Activated CD8-positive, alpha-beta memory T cell treated with anti-CD3 and anti-CD28 coated beads for 4 hours (primary cell): ENCODE measurements at regions not wholly inside any gene's neighbourhood (a gene's known extent, or its start where the extent isn't known, plus 50 kb on each side); places are given as distances from the start of the nearest gene placed in this dataset.
"Not testable (repeated sequence)": the region's sequence is repeated elsewhere in the genome, so short reads cannot be mapped to it uniquely, and the experiment has no call there.

Source experiments
- DNase-seq, 2 donors: peaks; one replicate each; pipeline ENCODE4 v3.0.0-alpha.2; 2020; ENCODE audit warnings: low read depth in 2 of 2

DNA sequence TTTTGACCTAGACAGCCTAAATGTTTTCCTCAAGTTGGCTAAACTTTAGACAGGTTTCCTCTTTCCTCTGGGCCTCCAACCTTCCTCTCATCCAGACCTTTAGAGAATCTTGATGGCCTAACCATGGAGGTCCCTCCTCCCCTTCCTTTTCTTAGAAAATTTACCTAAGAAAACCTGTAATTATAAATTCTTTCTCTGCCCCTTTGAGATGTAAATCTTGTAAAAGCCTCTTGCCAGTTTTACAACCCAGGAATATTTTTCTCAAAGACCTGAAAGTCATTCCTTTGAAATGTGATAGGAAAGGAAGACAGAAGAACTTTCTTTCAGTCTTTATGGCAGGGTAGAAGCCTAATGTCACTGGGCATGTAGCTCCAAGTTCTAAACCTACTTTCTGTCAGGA is 1752.6 kb upstream of the C9orf72 start:
- DNase-seq, result no peak

DNA sequence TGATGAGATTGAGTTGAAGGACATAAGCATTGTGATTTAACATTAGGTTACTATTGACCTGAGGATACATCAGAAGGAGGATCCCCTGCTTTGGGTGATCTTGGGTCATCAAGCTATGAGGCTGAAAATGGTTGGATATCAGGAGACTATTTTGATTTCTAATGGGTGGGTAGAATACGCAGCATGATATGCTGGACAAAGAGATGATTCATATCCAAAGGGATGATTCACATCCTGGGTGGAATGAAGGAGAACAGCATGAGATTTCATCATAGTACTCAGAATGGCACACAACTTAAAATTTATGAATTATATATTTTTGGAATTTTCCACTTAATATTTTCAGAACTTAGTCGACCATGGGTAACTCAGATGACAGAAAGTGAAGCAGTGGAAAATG is 1759.5 kb upstream of the C9orf72 start:
- no peak for DNase-seq

DNA sequence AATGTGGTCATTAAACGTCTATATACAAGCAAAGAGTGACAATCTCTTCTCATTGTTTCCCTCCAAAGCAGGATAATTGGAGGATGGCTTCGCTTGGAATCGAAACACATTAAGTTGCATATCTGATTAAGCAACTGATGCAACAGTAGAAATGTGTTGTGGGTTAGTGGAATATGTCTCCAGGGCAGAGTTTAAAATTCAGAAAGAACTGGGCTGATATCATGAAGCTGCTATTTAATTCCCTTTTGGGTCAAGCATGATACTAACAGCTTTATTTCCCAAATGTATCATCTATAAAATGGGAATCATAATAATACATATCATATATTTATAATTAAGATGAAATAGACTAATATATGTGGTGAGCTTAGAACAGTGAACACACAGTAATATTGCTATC is 1763.0 kb upstream of the C9orf72 start:
- no peak for DNase-seq

DNA sequence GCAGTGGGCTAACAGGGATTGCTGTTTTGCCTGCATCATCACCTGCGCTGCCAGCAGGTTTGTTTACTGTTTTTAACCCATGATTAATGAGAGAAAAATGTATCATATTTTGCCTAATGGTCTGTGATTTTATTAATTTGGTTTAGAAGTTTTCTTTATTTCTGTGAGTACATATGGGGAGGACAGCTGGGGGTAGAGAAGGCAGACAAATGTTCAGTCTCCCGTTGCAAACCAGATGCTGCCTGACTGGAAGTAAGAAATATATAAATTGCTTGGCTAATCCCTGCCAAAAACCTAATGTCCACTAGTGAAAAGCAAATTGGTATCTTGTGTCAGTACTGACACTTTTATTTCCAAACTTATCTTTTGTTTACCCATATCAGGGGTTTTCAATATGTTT is 1766.1 kb upstream of the C9orf72 start:
- no peak for DNase-seq

DNA sequence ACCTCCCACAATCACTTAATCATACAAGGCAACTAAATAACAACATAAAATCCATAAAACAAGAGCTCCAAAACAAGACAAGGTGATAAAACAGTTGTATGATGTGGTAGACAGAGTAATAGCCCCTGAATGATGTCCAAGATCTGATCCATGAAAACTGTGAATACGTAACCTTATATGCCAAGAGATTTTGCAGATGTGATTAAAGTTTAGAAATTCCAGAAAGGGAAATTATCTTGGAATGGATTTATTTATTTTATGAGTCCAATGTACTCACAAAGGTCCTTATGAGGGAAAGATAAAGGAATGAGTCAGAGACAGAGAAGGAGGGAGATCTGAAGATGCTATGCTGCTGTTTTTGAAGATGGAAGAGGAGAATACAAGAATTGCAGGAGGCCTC is 1775.7 kb upstream of the C9orf72 start:
- no peak for DNase-seq

DNA sequence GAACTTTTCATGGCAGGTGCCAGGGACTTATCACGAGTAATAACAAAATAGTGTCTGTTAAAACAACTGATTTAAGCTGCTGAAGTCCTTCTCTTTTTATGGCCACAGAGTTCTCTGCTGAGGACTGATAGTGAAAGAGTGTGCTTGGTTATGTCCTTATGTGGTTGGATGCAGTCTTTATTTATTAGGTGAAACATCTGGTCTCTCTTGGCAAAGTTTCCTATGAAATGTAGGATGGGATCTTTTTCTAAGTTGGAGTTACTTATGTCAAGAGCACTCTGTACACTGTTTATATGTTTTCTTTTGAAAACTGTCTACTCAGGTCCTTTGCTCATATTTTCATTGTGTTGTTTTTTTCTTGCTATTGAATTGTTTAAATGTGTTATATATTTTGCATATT is 1816.1 kb upstream of the C9orf72 start:
- DNase-seq, result no peak

DNA sequence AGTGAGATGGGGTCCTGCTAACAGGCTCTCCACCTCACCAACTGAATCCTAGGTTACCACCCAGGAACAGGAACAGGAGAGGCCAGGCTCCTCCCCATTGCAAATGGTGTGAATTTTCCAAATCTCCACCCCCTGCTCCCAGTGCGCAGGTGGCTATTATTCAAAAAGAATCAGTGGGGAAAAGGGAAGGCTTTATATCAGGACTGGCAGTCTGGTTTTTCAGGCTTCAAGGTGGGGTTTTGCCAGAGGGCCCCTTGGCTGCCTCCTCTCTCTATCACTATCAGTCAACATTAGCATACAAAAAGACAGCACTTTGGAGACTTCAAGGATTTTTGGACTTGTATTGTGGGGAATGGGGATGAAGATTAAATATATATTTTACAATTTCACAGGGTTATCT is 1817.6 kb upstream of the C9orf72 start:
- no peak for DNase-seq

DNA sequence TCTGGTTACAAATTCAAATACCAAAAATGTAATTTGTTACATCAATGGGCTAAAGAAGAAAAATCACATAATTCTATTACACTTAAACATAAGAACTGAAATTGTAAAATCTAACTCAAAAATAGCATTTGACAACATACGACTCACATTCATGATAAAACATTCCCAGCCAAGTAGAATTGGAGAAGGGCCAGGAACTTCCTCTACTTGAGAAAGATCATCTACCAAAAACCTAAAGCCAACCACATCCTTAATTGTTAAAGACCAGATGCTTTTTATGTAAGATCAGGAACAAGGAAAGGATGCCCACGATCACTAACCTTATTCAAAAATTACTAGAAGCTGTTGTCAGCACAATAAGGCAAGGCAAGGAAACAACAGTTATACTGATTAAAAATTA is 1819.8 kb upstream of the C9orf72 start:
- no peak for DNase-seq

DNA sequence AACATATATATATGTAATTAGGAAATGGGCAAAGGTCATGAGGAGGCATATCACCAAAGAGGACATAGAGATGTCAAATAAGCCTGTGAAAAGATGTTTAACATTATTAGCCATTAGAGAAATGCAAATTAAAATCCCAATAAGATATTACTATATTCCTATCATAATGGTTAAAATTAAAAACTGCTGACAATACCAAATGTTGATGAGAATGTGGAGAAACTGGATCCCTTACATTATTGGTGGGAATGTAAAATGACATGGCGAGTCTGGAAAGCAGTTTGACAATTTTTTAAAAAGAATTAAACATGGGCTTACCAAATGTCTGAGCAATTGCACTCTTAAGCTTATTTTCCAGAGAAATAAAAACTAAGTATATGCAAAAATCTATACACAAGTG is 1821.6 kb upstream of the C9orf72 start:
- no peak for DNase-seq

DNA sequence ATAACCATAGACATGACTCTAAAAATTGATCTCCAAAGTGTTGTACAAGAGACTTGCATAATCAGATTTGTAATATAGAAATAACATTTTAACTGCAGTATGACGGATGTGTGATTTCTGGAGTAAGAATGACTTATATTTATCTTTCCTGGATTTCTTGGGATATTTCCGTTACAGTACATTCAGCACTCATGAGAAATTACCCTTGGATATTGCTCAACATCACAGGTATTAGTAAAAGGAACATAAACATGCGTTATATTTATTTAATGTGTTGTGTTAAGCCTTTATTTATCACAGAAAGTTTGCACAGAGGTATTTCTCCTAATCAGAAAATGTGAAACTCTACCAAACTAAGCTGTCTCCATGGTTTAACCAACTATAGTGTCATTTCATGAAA is 1823.9 kb upstream of the C9orf72 start:
- DNase-seq, result no peak

DNA sequence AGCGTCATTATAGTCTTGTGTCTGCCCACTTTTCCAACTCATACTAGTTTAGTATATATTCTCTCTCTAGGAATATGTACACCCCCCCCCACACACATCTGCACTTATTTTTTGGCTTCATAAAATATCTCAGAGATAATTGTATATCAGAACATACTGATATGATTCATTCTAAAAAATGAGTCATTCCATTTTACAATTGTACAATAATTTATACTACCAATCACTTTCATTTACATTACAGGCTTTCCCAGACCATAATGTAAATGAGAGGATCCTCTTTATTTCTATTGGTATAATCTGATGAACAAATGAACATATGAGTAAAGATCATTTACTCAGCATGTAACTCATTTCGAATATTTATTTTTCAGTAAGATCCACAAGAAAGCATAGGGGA is 1842.9 kb upstream of the C9orf72 start:
- DNase-seq, result no peak

DNA sequence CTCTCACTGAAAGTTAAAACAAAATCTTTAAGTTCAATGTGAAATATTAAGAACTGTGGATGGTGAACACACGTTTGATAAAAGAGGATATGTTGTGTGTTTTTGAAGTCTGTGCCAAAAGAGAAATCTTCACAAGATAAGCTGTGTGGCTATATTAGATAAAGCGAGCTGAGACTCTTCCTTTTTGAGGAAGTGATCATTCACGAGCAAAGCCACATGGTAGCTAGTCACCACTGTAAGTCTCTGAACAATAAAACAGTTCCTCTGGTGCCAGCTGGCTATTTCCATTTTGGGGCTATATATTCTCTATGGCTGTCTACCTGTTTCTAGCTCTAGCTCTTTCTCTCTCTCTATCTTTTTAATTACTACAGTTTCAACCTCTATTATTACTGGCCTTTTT is 1849.2 kb upstream of the C9orf72 start:
- no peak for DNase-seq

DNA sequence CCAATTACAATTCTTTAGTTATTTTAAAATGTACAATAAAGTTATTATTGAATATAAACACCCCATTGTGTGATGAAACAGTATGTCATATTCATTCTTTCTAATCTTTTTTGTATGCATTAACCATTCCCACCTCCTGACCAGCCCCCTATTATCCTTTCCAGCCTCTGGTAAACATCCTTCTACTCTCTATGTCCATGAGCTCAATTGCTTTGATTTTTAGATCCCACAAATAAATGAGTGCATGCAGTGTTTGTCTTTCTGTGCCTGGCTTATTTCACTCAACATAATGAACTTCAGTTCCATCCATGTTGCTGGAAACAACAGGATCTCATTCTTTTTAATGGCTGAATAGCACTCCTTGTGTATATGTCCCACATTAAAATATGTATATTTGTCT is 1858.9 kb upstream of the C9orf72 start:
- DNase-seq, result no peak

DNA sequence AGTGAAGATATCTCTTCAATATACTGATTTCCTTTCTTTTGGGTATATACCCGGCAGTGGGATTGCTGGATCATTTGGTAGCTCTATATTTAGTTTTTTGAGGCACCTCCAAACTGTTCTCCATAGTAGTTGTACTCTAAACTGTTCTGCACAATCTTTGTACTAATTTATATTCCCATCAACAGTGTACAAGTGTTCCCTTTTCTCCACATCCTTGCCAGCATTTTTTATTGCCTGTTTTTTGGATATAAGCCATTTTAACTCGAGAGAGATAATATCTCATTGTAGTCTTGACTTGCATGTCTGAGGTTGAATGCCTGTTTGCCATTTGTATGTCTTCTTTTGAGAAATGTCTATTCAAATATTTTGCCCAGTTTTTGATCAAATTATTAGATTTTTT is 1859.4 kb upstream of the C9orf72 start:
- not testable (repeated sequence) for DNase-seq

DNA sequence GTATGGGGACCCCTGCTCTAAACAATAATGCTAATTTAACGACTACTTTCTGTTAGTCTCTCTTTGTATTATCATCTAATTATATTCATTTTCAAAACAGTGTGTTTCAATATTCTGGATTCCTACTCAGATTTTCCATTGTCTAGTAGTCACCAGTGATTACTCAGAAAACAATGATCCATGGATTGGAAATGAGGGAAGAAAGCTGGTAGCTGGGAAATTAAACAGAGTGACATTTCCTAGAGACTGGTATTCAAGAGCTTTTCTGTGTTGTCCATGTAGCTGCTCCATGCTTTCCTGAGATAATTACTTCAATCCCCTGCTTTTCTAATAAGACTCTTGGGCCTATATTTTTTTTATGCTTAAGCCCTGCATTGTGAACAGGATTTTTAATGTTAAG is 1862.1 kb upstream of the C9orf72 start:
- no peak for DNase-seq

DNA sequence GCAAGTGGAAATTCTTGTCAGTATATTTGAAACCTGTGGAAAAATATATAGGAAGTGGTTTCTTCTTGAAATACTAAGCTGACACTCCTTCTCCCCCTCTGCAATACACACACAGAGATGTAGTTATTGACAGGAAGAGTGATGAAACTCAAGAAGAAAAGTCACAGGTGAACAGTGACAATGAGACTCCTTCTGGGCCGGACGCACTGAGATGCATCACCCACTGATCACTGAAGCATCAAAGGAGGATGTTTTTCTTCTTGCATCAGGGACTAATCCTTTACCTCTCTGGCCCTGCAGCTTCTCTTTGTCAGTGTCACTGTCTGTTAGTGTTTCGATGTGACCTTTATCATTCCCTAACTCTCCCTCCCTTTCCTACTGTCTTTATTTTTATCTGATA is 1864.2 kb upstream of the C9orf72 start:
- no peak for DNase-seq

DNA sequence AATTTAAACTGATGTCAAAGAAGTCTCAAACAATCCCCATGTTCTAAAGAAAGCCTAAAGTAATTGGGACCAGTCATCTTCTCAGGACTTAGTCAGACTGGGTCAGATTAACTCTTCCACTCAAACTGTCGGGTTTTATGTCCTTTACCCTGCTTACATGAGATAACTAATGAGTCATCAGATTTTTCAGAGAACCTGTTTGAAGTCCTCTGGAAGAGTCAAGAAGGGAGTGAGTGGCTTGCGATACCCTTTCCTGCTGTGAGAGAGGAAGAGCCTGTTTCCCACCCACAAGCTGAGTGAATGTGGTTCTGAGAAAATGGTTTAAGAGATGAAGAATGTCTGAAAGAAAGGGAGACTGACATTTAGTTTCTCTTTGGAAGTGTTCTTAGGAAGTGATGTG is 1866.7 kb upstream of the C9orf72 start:
- no peak for DNase-seq

DNA sequence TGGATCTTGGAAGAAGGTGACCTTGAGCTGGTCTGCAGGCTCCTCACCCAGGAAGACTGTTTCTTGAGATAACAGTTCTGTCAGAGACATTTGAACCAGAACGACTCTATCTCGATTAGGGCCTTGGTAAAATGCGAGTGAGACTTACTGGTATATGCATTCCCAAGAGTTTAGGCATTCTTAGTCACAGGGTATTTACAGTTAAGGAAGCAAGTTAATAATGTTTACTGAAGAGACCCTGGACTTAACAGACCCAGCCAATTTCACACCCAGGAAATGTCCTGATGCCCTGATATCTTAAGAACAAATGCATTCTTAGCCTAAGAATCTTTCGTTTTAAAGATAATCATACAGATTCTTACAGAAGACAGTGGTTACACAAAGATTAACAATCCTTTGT is 1867.2 kb upstream of the C9orf72 start:
- no peak for DNase-seq

DNA sequence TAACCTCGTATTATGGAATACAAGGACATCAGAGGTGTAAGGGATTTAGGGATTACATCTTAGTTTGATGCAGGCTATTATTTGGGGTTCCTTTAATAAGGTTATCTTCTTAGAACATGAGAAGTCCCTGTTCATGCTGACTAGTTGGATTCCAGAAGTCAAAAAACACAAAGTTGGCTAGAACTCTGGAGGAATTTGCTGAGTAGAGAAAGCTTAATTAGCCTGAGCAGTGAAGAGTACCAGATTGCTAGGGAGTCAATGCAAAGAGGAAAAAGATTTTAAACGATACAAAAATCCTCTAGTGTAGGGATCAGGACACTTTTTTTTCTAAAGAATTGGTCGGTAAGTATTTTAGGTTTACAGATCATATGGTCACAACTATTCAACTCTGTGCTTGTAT is 1872.5 kb upstream of the C9orf72 start:
- DNase-seq, result no peak

DNA sequence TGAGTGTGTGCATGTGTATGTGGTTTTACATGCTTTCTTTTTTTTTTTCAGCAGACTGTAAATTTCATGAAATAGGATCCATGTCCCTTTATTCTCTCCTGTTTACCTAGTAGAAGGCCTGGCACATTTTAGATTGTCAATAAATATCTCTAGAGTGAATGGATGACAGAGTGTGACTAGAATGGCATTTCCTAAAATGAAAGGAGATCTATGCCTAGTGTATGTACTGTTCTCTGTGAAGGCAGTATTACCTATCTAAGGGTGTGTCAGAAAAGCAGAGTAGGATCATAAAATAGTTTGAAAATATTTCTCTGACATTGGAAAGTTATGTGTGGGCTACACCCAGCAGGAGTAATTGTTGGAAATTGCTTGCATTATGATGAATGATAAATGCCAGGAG is 1876.0 kb upstream of the C9orf72 start:
- no peak for DNase-seq

DNA sequence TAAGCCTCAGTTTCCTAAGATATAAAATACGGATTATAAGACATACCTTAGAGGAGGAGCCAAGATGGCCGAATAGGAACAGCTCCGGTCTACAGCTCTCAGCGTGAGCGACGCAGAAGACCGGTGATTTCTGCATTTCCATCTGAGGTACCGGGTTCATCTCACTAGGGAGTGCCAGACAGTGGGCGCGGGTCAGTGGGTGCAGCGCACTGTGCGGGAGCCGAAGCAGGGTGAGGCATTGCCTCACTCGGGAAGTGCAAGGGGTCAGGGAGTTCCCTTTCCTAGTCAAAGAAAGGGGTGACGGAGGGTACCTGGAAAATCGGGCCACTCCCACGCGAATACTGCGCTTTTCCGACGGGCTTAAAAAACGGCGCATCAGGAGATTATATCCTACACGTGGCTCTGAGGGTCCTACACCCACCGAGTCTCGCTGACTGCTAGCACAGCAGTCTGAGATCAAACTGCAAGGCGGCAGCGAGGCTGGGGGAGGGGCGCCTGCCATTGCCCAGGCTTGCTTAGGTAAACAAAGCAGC is 1877.1 kb upstream of the C9orf72 start:
- not testable (repeated sequence) for DNase-seq

DNA sequence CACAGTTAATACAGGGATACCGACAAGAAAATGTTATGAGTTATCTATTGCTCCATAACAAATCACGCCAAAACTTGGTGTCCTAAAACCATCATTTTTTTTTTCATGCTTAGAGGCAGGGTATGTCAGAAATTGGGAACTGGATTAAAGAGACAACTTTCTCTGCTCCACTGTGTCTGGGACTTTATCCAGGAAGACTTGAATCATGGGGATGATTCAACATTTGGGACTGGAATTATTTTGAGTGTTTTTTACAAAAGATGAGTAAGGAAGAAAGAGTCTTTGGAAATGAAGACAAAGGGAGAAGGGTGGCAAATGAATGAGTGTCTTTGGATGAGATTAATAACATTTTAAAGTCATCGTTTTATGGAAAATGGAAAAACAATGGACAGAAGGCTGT is 1883.7 kb upstream of the C9orf72 start:
- DNase-seq, result no peak

DNA sequence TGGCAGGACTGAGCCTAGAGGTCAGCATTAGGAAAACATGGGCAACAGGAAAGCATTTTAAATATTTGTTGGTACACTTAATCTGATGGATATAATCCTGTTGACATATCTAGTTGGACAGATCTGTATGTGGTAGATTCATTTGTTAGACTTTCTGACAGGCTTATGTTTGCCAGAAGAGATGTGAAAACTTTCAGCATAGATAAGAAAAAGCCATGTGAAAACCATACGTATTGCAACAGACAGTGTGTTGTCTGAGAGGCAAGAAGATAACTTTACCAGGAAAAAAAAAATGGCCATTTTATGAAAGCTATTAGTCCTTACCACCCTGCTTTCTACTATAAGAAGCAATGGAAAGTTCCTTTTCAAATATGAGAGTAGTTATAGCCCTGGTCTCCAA is 1902.2 kb upstream of the C9orf72 start:
- no peak for DNase-seq

DNA sequence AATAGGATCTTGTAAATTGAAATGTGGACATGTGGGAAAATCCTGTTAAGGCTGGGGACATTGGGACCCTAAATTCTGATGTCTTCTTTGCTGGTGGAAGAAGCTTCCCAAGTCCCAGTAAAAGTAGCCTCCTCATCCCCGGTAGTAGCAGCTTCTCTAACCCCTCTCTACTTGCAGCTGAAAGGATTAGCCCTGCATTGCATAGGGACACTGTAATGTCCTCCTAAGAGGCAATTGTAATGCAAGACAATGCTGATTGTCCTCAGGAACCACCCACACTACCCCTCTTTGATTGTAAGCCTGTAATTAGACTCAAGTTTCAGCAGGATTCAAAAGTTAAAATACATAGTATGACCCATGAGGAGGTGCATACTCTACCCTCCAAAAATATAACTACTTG is 1938.4 kb upstream of the C9orf72 start:
- DNase-seq, result no peak

DNA sequence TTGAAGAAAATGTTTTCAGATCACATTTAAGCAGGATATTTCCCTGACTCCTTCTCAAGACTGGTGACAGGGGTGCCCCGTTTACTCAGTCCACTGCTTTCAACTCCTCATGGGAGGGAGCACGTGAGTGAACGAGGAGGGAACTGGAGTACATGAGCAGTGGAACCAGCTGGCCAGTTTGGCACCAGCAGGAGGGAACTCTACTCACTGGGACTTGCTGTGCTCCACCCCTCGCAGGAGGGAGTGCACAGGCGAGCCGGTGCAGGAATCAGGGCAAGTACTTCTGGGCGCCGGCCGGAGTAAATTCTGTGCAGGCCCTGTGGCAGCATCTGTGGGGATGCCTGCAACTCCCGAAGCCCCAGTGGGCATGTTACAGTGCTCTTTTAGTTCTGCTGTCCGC is 1941.1 kb upstream of the C9orf72 start:
- no peak for DNase-seq
